Lung (tissue), 11 donors: ENCODE measurements at regions not wholly inside any gene's neighbourhood (a gene's known extent, or its start where the extent isn't known, plus 50 kb on each side); places are given as distances from the start of the nearest gene placed in this dataset.
A peak's percentile ranks its signal among the peaks of the same experiment; 100 is the strongest.

Experiments
- ATAC-seq: fragments of 200-7000 bp; cut with Tn5 transposase; one replicate; pipeline ENCODE4 v1.9.1; 2020; ENCODE audit warnings: moderate number of reproducible peaks; ENCODE audit not compliant: insufficient read depth, low FRiP score
- DNase-seq, 3 donors: peaks; one replicate each; pipeline ENCODE4 v3.0.0-alpha.2; 2013 to 2017
- H3K27ac ChIP-seq, 2 donors: one replicate each; pipeline ENCODE4 v1.5.1; 2013; ENCODE audit warnings: mild to moderate bottlenecking in 2 of 2, moderate library complexity in 2 of 2, control low read depth in 1 of 2, inconsistent platforms in 1 of 2, low read depth in 1 of 2, low read length in 1 of 2
- H3K27me3 ChIP-seq, 3 donors: one replicate each; pipeline ENCODE4 v1.5.1; 2013; ENCODE audit warnings: low read length in 2 of 3; ENCODE audit not compliant: control insufficient read depth in 3 of 3, insufficient read depth in 3 of 3
- H3K36me3 ChIP-seq, 4 donors: one replicate each; pipeline ENCODE4 v1.5.1; 2013; ENCODE audit warnings: low read length in 4 of 4, mild to moderate bottlenecking in 1 of 4, moderate library complexity in 1 of 4; ENCODE audit not compliant: control insufficient read depth in 4 of 4, insufficient read depth in 4 of 4
- H3K4me1 ChIP-seq, 5 donors: one replicate each; pipeline ENCODE4 v1.5.1; 2013; ENCODE audit warnings: low read length in 5 of 5, mild to moderate bottlenecking in 2 of 5, moderate library complexity in 1 of 5; ENCODE audit not compliant: control insufficient read depth in 5 of 5, insufficient read depth in 5 of 5
- H3K4me3 ChIP-seq: one replicate; pipeline ENCODE4 v1.5.1; 2013; ENCODE audit warnings: mild to moderate bottlenecking, control low read depth, moderate library complexity
- H3K9ac ChIP-seq, 2 donors: one replicate each; pipeline ENCODE4 v1.5.1; 2013; ENCODE audit warnings: low read length in 2 of 2, control low read depth in 1 of 2; ENCODE audit not compliant: insufficient read depth in 1 of 2
- H3K9me3 ChIP-seq, 4 donors: one replicate each; pipeline ENCODE4 v1.5.1; 2013; ENCODE audit warnings: low read length in 3 of 4, mild to moderate bottlenecking in 1 of 4, moderate library complexity in 1 of 4; ENCODE audit not compliant: control insufficient read depth in 4 of 4, insufficient read depth in 3 of 4
- CTCF ChIP-seq: IDR thresholded peaks from 2 replicates; pipeline ENCODE4 v1.5.1; 2012; ENCODE audit warnings: mild to moderate bottlenecking; ENCODE audit errors: control extremely low read depth, extremely low read depth
- WGBS, 2 donors: extraction: QIAGEN DNeasy Blood & Tissue Kit; methylation state at CpG; one replicate each; pipeline ENCODE4 v1.1.7; 2013; 5-methylcytosine and 5-hydroxymethylcytosine counted together
- donor health status: control.
- donor health status: control.
- donor health status: Bipolar disorder and iron deficiency.
- donor health status: healthy.
- donor health status: DM: yes; HTN: yes; CAD: no.

GRCh38 chr1:36594023-36594422 lies 111.3 kb upstream of the CSF3R start:
- DNase-seq, result no peak
- no peak for TF ChIP-seq CTCF
- peaks cover 0 to 12% (median 0%) of the 10 kb centered on the region in 5 donors for H3K4me1 ChIP-seq
- no peak overlapping the region for H3K27ac ChIP-seq
- H3K4me3 ChIP-seq, result no peak overlapping the region
- WGBS, 2 donors, result 60 to 84% methylated on average over 7 of the region's 7 CpGs
- no peak overlapping the region for H3K9ac ChIP-seq
- peaks cover 0 to 2% (median 0%) of the 10 kb centered on the region in 4 donors for H3K9me3 ChIP-seq
- H3K27me3 ChIP-seq, result peaks cover 2 to 10% (median 5%) of the 10 kb centered on the region in 3 donors
- no peaks in the 10 kb centered on the region for H3K36me3 ChIP-seq
- ATAC-seq, result no peak

- Histone ChIP-seq H3K9ac (no peak overlapping the region), H3K27me3 (peaks cover 2 to 11% (median 5%) of the 10 kb centered on the region in 3 donors), H3K4me3 (no peak overlapping the region), H3K9me3 (peaks cover 0 to 2% (median 0%) of the 10 kb centered on the region in 4 donors), H3K36me3 (no peaks in the 10 kb centered on the region), H3K4me1 (peaks cover 0 to 12% (median 0%) of the 10 kb centered on the region in 5 donors), H3K27ac (no peak overlapping the region)
- DNase-seq, result peak in 2 of 3 donors; percentile 30 to 32
- WGBS, 2 donors, result 52 to 61% methylated on average over 7 of the region's 7 CpGs
- TF ChIP-seq CTCF, result no peak
- ATAC-seq, result no peak
Observed at GRCh38 chr1:36591278-36591677, 108.6 kb upstream of the CSF3R start.

- no peak overlapping the region for H3K4me3 ChIP-seq
- peaks cover 0 to 2% (median 0%) of the 10 kb centered on the region in 4 donors for H3K9me3 ChIP-seq
- H3K9ac ChIP-seq, result no peak overlapping the region
- 12 to 18% methylated on average over 9 of the region's 9 CpGs for WGBS, 2 donors
- H3K36me3 ChIP-seq, result no peaks in the 10 kb centered on the region
- H3K4me1 ChIP-seq, result peaks cover 0 to 12% (median 0%) of the 10 kb centered on the region in 5 donors
- no peak for TF ChIP-seq CTCF
- peak; percentile 41 to 73 (median 67) for DNase-seq
- no peak for ATAC-seq
- H3K27ac ChIP-seq, result no peak overlapping the region
- peaks cover 2 to 11% (median 5%) of the 10 kb centered on the region in 3 donors for H3K27me3 ChIP-seq
Observed at GRCh38 chr1:36590771-36591170, 108.1 kb upstream of the CSF3R start.

- Histone ChIP-seq H3K4me1 (peaks cover 0 to 12% (median 0%) of the 10 kb centered on the region in 5 donors), H3K27ac (no peak overlapping the region), H3K27me3 (peaks cover 2 to 10% (median 10%) of the 10 kb centered on the region in 3 donors), H3K36me3 (no peaks in the 10 kb centered on the region), H3K4me3 (no peak overlapping the region), H3K9me3 (peaks cover 0 to 2% (median 0%) of the 10 kb centered on the region in 4 donors), H3K9ac (no peak overlapping the region)
- ATAC-seq (no peak), DNase-seq (peak in 1 of 3 donors; percentile 27)
- WGBS, 2 donors, result 60 to 71% methylated on average over 4 of the region's 4 CpGs
- TF ChIP-seq CTCF, result no peak
Observed at GRCh38 chr1:36590264-36590663, 107.6 kb upstream of the CSF3R start.
